HK-2 (cell line): ENCODE measurements at regions not wholly inside any gene's neighbourhood (a gene's known extent, or its start where the extent isn't known, plus 50 kb on each side); places are given as distances from the start of the nearest gene placed in this dataset.
A peak's percentile ranks its signal among the peaks of the same experiment; 100 is the strongest.

ENCODE experiments used
- DNase-seq: peaks from one replicate; pipeline ENCODE4 v3.0.0-alpha.2; 2018; ENCODE audit not compliant: unreplicated experiment

GRCh38 chr10:108785011-108785410 is 1138.3 kb downstream of the XPNPEP1 start:
- DNase-seq, result no peak

- no peak for DNase-seq
Measured at GRCh38 chr10:108784534-108784933, 1138.8 kb downstream of the XPNPEP1 start.

GRCh38 chr10:108783897-108784296 is 1139.4 kb downstream of the XPNPEP1 start:
- DNase-seq, result peak; percentile 34

GRCh38 chr10:108782411-108782810 is 1140.9 kb downstream of the XPNPEP1 start:
- DNase-seq, result no peak

- DNase-seq, result no peak
Measured at GRCh38 chr10:108779501-108779900, 1143.8 kb downstream of the XPNPEP1 start.

GRCh38 chr10:108775911-108776475 is 1147.3 kb downstream of the XPNPEP1 start:
- no peak for DNase-seq

GRCh38 chr10:108771106-108771505 is 1152.2 kb downstream of the XPNPEP1 start:
- DNase-seq, result no peak

GRCh38 chr10:108765794-108766193 is 1157.5 kb downstream of the XPNPEP1 start:
- no peak for DNase-seq

- no peak for DNase-seq
Measured at GRCh38 chr10:108757946-108758345, 1165.4 kb downstream of the XPNPEP1 start.

GRCh38 chr10:108755646-108756045 is 1167.7 kb downstream of the XPNPEP1 start:
- DNase-seq, result no peak

- DNase-seq, result no peak
Measured at GRCh38 chr10:108753326-108753725, 1170.0 kb downstream of the XPNPEP1 start.

- DNase-seq, result no peak
Measured at GRCh38 chr10:108749042-108749441, 1174.3 kb downstream of the XPNPEP1 start.

GRCh38 chr10:108736111-108736510 is 1187.2 kb downstream of the XPNPEP1 start:
- DNase-seq, result no peak

- DNase-seq, result no peak
Measured at GRCh38 chr10:108735380-108735779, 1187.9 kb downstream of the XPNPEP1 start.

GRCh38 chr10:108721874-108722273 is 1201.4 kb downstream of the XPNPEP1 start:
- DNase-seq, result no peak

GRCh38 chr10:108716352-108716751 is 1207.0 kb downstream of the XPNPEP1 start:
- DNase-seq, result no peak

- no peak for DNase-seq
Measured at GRCh38 chr10:108709927-108710722, 1213.2 kb downstream of the XPNPEP1 start.

- no peak for DNase-seq
Measured at GRCh38 chr10:108708363-108708762, 1214.9 kb downstream of the XPNPEP1 start.

- DNase-seq, result no peak
Measured at GRCh38 chr10:108696792-108697477, 1226.4 kb downstream of the XPNPEP1 start.

- no peak for DNase-seq
Measured at GRCh38 chr10:108691126-108691525, 1232.2 kb downstream of the XPNPEP1 start.

- DNase-seq, result no peak
Measured at GRCh38 chr10:108690530-108690929, 1232.8 kb downstream of the XPNPEP1 start.

- no peak for DNase-seq
Measured at GRCh38 chr10:108689891-108690290, 1233.4 kb downstream of the XPNPEP1 start.

- no peak for DNase-seq
Measured at GRCh38 chr10:108688314-108688713, 1235.0 kb downstream of the XPNPEP1 start.
